Kidney (tissue), 13 donors: ENCODE measurements at regions not wholly inside any gene's neighbourhood (a gene's known extent, or its start where the extent isn't known, plus 50 kb on each side); places are given as distances from the start of the nearest gene placed in this dataset.
A peak's percentile ranks its signal among the peaks of the same experiment; 100 is the strongest.

Source experiments
- DNase-seq, 5 donors: peaks; one replicate each; pipeline ENCODE4 v3.0.0-alpha.2; 2013 to 2020
- FAIRE-seq: peaks from 2 replicates; lab custom pipeline; 2012; peaks lifted over from hg19 to GRCh38; lab: Jason Lieb, UNC
- H3K27ac ChIP-seq, 2 donors: one replicate each; pipeline ENCODE4 v1.7.0; 2013; ENCODE audit warnings: low read depth in 2 of 2, low read length in 2 of 2, inconsistent platforms in 1 of 2
- H3K27me3 ChIP-seq: one replicate; pipeline ENCODE4 v1.7.1; 2013; ENCODE audit warnings: low read length, inconsistent platforms; ENCODE audit not compliant: control insufficient read depth, insufficient read depth
- H3K36me3 ChIP-seq, 3 donors: one replicate each; pipeline versions ENCODE4 v1.7.0 to v1.7.1; 2013; ENCODE audit warnings: low read length in 3 of 3, control low read depth in 1 of 3, inconsistent platforms in 1 of 3; ENCODE audit not compliant: insufficient read depth in 3 of 3, control insufficient read depth in 2 of 3
- H3K4me1 ChIP-seq, 3 donors: one replicate each; pipeline versions ENCODE4 v1.7.0 to v1.7.1; 2013; ENCODE audit warnings: low read length in 3 of 3, inconsistent platforms in 1 of 3, low read depth in 1 of 3; ENCODE audit not compliant: control insufficient read depth in 2 of 3, insufficient read depth in 2 of 3
- H3K4me3 ChIP-seq, 3 donors: one replicate each; pipeline versions ENCODE4 v1.7.0 to v1.8.1; 2013; ENCODE audit warnings: low read length in 3 of 3, control low read depth in 1 of 3, inconsistent platforms in 1 of 3
- H3K9ac ChIP-seq, 3 donors: one replicate each; pipeline versions ENCODE4 v1.7.0 to v1.7.1; 2013; ENCODE audit warnings: low read length in 3 of 3, control low read depth in 1 of 3, inconsistent platforms in 1 of 3
- H3K9me3 ChIP-seq, 3 donors: one replicate each; pipeline versions ENCODE4 v1.7.0 to v1.7.1; 2013; ENCODE audit warnings: low read length in 3 of 3, control low read depth in 1 of 3, inconsistent platforms in 1 of 3; ENCODE audit not compliant: control insufficient read depth in 2 of 3, insufficient read depth in 1 of 3
- CTCF ChIP-seq: IDR thresholded peaks from 3 replicates; pipeline ENCODE4 v1.5.1; 2012; ENCODE audit warnings: mild to moderate bottlenecking, moderate library complexity, borderline replicate concordance; ENCODE audit not compliant: insufficient read depth; ENCODE audit errors: extremely low read depth
- intact Hi-C: fragments of 100-400 bp; cut with DNase I; formaldehyde crosslinking; loops from one replicate; pipeline ENCODE4 v1.11.1; 2022
- donor health status: control.
- donor health status: control.
- donor health status: control.
- donor health status: control.
- donor health status: control.
- donor health status: DM: yes; HTN: yes; CAD: no.
- donor health status: Normal renal cell carcinoma (clear cell type).

- no peak for DNase-seq
- H3K27me3 ChIP-seq, result no peaks in the 10 kb centered on the region
- H3K27ac ChIP-seq, result peak overlapping the region; percentile 30 to 68
- no peak for FAIRE-seq
- H3K36me3 ChIP-seq, result no peaks in the 10 kb centered on the region
- TF ChIP-seq CTCF, result no peak
- intact Hi-C loops, result no loop called here
- peaks cover 6 to 16% (median 7%) of the 10 kb centered on the region in 3 donors for H3K4me1 ChIP-seq
- peak overlapping the region in 1 of 3 donors; percentile 41 for H3K9ac ChIP-seq
- no peak overlapping the region for H3K4me3 ChIP-seq
- no peaks in the 10 kb centered on the region for H3K9me3 ChIP-seq
Observed at GRCh38 chr20:17806107-17806506, 106.3 kb downstream of the BANF2 start.

- intact Hi-C loops, result no loop called here
- DNase-seq (peak in 1 of 5 donors; percentile 27), FAIRE-seq (no peak)
- Histone ChIP-seq H3K4me1 (peaks cover 0 to 13% (median 6%) of the 10 kb centered on the region in 3 donors), H3K9me3 (no peaks in the 10 kb centered on the region), H3K27ac (no peak overlapping the region), H3K9ac (no peak overlapping the region), H3K27me3 (no peaks in the 10 kb centered on the region), H3K4me3 (no peak overlapping the region), H3K36me3 (no peaks in the 10 kb centered on the region)
- TF ChIP-seq CTCF, result no peak
Observed at GRCh38 chr20:17803765-17804164, 104.0 kb downstream of the BANF2 start.

GRCh38 chr20:17799575-17800227 is 99.9 kb downstream of the BANF2 start:
- H3K4me3 ChIP-seq, result no peak overlapping the region
- no peak for TF ChIP-seq CTCF
- no peak overlapping the region for H3K9ac ChIP-seq
- intact Hi-C loops, result no loop called here
- no peaks in the 10 kb centered on the region for H3K9me3 ChIP-seq
- no peak for FAIRE-seq
- peak in 1 of 5 donors; percentile 10 for DNase-seq
- H3K27me3 ChIP-seq, result no peaks in the 10 kb centered on the region
- H3K27ac ChIP-seq, result no peak overlapping the region
- H3K36me3 ChIP-seq, result no peaks in the 10 kb centered on the region
- no peaks in the 10 kb centered on the region for H3K4me1 ChIP-seq

- Histone ChIP-seq H3K36me3 (no peaks in the 10 kb centered on the region), H3K9ac (no peak overlapping the region), H3K27ac (no peak overlapping the region), H3K4me3 (no peak overlapping the region), H3K4me1 (peaks cover 0 to 4% (median 0%) of the 10 kb centered on the region in 3 donors), H3K27me3 (no peaks in the 10 kb centered on the region), H3K9me3 (no peaks in the 10 kb centered on the region)
- DNase-seq (peak in 1 of 5 donors; percentile 24), FAIRE-seq (no peak)
- intact Hi-C loops, result no loop called here
- TF ChIP-seq CTCF, result no peak
Observed at GRCh38 chr20:17798601-17799000, 98.8 kb downstream of the BANF2 start.
